T-helper 2 cell treated with Interferon-gamma antibody and Interleukin-4, amounts not matched to agents 5 μg/mL and 100 μg/mL, for 36 hours (primary cell): ENCODE measurements at regions not wholly inside any gene's neighbourhood (a gene's known extent, or its start where the extent isn't known, plus 50 kb on each side); places are given as distances from the start of the nearest gene placed in this dataset.
"Not testable (repeated sequence)": the region's sequence is repeated elsewhere in the genome, so short reads cannot be mapped to it uniquely, and the experiment has no call there.

ENCODE experiments used
- DNase-seq: peaks from one replicate; pipeline ENCODE4 v3.0.0; 2021; ENCODE audit warnings: low spot score
- H3K27ac Mint-ChIP-seq: one replicate; pipeline ENCODE4 v1.8.0; 2021; ENCODE audit warnings: mild to moderate bottlenecking, mixed read lengths
- H3K27me3 Mint-ChIP-seq: one replicate; pipeline ENCODE4 v1.8.0; 2021; ENCODE audit warnings: low read depth, mixed read lengths
- H3K36me3 Mint-ChIP-seq: one replicate; pipeline ENCODE4 v1.8.0; 2021; ENCODE audit warnings: low read depth, mixed read lengths
- H3K4me1 Mint-ChIP-seq: one replicate; pipeline ENCODE4 v1.8.0; 2021; ENCODE audit warnings: low read depth, mixed read lengths
- H3K4me3 Mint-ChIP-seq: one replicate; pipeline ENCODE4 v1.8.0; 2022; ENCODE audit warnings: mild to moderate bottlenecking, moderate library complexity, mixed read lengths
- H3K9me3 Mint-ChIP-seq: one replicate; pipeline ENCODE4 v1.8.0; 2021; ENCODE audit warnings: mixed read lengths

GRCh38 chr2:13531735-13532410, 815.1 kb downstream of the TRIB2 start:
- H3K9me3 Mint-ChIP-seq: peaks cover 13% of the 10 kb centered on the region
- not testable (repeated sequence) for H3K27ac Mint-ChIP-seq, H3K4me1 Mint-ChIP-seq, H3K4me3 Mint-ChIP-seq, H3K27me3 Mint-ChIP-seq, H3K36me3 Mint-ChIP-seq, DNase-seq

DNA sequence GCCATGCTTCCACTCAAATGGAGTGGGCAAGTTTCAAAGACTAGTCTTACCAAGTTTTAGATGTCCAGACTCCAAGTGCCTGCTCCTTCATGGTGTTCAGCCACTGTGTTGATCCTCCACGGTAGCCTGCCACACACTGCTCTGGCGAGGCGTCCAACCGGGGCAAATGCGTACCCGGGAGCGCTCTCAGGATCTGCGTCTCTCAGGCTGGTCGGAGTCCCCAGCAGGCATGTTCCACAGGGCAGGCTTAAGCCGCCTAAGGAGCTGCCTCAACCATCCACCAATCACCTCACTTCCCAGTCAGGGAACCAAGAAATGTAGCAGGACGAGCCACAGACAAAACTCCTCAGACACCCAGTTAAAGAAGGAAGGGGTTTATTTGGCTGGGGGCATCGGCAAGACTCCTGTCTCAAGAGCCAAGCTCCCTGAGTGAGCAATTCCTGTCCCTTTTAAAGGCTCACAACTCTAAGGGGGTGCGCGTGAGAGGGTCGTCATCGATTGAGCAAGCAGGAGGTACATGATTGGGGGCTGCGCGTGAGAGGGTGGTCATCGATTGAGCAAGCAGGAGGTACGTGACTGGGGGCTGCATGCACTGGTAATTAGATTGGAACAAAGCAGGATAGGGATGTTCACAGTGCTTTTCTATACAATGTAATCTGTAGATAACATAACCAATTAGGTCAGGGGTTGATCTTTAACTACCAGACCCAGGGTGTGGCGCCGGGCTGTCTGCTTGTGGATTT, 816.2 kb downstream of the TRIB2 start:
- H3K27me3 Mint-ChIP-seq, H3K9me3 Mint-ChIP-seq, H3K4me1 Mint-ChIP-seq, H3K27ac Mint-ChIP-seq, H3K36me3 Mint-ChIP-seq, H3K4me3 Mint-ChIP-seq, DNase-seq: not testable (repeated sequence)

- H3K4me3 Mint-ChIP-seq: no peak overlapping the region
- H3K36me3 Mint-ChIP-seq: no peaks in the 10 kb centered on the region
- no peak for DNase-seq
- H3K9me3 Mint-ChIP-seq: peaks cover 7% of the 10 kb centered on the region
- H3K4me1 Mint-ChIP-seq: no peaks in the 10 kb centered on the region
- no peaks in the 10 kb centered on the region for H3K27me3 Mint-ChIP-seq
- H3K27ac Mint-ChIP-seq: no peak overlapping the region
Measured at GRCh38 chr2:13533524-13533922, 816.8 kb downstream of the TRIB2 start.

DNA sequence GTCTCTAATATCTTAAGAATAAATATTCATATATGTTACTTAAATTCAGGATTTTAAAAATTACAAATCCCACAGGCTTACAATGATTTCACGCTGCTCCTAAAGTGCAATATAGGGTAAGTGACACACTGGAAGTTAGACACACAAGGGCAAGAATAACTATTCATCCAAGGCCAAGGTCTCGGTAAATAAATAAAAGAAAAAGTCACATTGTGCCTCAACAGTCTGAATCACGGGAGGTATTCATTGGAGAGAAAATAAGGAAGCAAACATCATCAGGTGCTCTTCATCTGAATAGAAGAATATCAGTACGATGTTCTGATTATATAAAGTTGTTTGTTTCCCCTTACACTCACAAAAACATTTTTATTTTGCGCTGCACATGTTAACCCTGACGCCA, 820.2 kb downstream of the TRIB2 start:
- Mint-ChIP-seq H3K4me3 (no peak overlapping the region), H3K27ac (no peak overlapping the region), H3K4me1 (no peaks in the 10 kb centered on the region), H3K27me3 (no peaks in the 10 kb centered on the region), H3K36me3 (no peaks in the 10 kb centered on the region), H3K9me3 (peaks cover 5% of the 10 kb centered on the region)
- no peak for DNase-seq

- H3K27me3 Mint-ChIP-seq: no peaks in the 10 kb centered on the region
- H3K9me3 Mint-ChIP-seq: no peaks in the 10 kb centered on the region
- no peaks in the 10 kb centered on the region for H3K36me3 Mint-ChIP-seq
- no peak overlapping the region for H3K4me3 Mint-ChIP-seq
- H3K27ac Mint-ChIP-seq: no peak overlapping the region
- H3K4me1 Mint-ChIP-seq: no peaks in the 10 kb centered on the region
- DNase-seq: no peak
Measured at GRCh38 chr2:13537771-13538349, 821.1 kb downstream of the TRIB2 start.

- Mint-ChIP-seq H3K4me1 (no peaks in the 10 kb centered on the region), H3K27ac (no peak overlapping the region), H3K9me3 (no peaks in the 10 kb centered on the region), H3K4me3 (no peak overlapping the region), H3K36me3 (no peaks in the 10 kb centered on the region), H3K27me3 (no peaks in the 10 kb centered on the region)
- DNase-seq: no peak
Measured at GRCh38 chr2:13539296-13539695, 822.6 kb downstream of the TRIB2 start.

GRCh38 chr2:13542061-13542460, 825.3 kb downstream of the TRIB2 start:
- DNase-seq: no peak
- Mint-ChIP-seq H3K4me3 (no peak overlapping the region), H3K27me3 (no peaks in the 10 kb centered on the region), H3K36me3 (no peaks in the 10 kb centered on the region), H3K4me1 (no peaks in the 10 kb centered on the region), H3K9me3 (no peaks in the 10 kb centered on the region), H3K27ac (no peak overlapping the region)

DNA sequence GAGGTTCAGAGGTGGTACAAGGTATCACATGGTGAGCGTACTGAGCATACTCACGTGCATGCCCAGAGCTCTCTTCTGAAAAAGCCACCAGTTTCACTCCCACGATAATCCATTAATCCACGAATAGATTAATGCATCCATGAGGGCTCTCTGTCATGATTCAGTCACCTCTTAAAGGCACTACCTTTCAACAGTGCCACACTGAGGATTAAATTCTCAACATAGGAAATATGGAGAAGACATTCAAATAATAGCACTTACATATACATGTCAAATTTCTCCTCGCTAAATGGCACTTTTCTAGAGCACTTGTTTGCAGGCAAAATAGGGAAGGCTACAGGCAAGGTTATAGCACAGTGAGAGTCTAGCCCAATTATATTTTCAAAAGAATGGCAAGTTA, 825.9 kb downstream of the TRIB2 start:
- no peak overlapping the region for H3K27ac Mint-ChIP-seq
- DNase-seq: no peak
- H3K9me3 Mint-ChIP-seq: no peaks in the 10 kb centered on the region
- no peak overlapping the region for H3K4me3 Mint-ChIP-seq
- H3K36me3 Mint-ChIP-seq: no peaks in the 10 kb centered on the region
- no peaks in the 10 kb centered on the region for H3K4me1 Mint-ChIP-seq
- H3K27me3 Mint-ChIP-seq: no peaks in the 10 kb centered on the region

GRCh38 chr2:13543550-13543949, 826.8 kb downstream of the TRIB2 start:
- Mint-ChIP-seq H3K4me1 (no peaks in the 10 kb centered on the region), H3K9me3 (no peaks in the 10 kb centered on the region), H3K27ac (no peak overlapping the region), H3K27me3 (no peaks in the 10 kb centered on the region), H3K36me3 (no peaks in the 10 kb centered on the region), H3K4me3 (no peak overlapping the region)
- DNase-seq: no peak

- Mint-ChIP-seq H3K27ac (no peak overlapping the region), H3K36me3 (no peaks in the 10 kb centered on the region), H3K9me3 (no peaks in the 10 kb centered on the region), H3K4me3 (no peak overlapping the region), H3K27me3 (no peaks in the 10 kb centered on the region), H3K4me1 (no peaks in the 10 kb centered on the region)
- no peak for DNase-seq
Measured at GRCh38 chr2:13545320-13545719, 828.6 kb downstream of the TRIB2 start.

DNA sequence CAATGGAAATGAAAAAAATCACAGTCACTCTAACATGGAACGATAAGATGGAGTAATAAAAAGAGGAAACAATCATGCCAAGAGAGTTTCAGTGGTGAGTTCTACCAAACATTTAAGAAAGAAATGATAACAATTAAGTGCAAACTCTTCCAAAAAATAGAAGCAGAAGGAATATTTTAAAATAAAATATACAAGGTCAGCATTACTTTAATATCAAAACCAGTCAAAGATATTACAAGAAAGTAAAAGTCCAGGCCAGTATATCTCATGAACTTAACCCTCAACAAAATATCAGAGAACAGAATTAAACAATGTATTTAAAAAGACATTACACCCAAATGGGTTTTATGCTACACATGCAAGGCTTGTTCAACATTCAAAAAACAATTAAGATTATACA, 829.4 kb downstream of the TRIB2 start:
- Mint-ChIP-seq H3K36me3 (no peaks in the 10 kb centered on the region), H3K4me1 (no peaks in the 10 kb centered on the region), H3K27ac (no peak overlapping the region), H3K4me3 (no peak overlapping the region), H3K9me3 (no peaks in the 10 kb centered on the region), H3K27me3 (no peaks in the 10 kb centered on the region)
- no peak for DNase-seq

DNA sequence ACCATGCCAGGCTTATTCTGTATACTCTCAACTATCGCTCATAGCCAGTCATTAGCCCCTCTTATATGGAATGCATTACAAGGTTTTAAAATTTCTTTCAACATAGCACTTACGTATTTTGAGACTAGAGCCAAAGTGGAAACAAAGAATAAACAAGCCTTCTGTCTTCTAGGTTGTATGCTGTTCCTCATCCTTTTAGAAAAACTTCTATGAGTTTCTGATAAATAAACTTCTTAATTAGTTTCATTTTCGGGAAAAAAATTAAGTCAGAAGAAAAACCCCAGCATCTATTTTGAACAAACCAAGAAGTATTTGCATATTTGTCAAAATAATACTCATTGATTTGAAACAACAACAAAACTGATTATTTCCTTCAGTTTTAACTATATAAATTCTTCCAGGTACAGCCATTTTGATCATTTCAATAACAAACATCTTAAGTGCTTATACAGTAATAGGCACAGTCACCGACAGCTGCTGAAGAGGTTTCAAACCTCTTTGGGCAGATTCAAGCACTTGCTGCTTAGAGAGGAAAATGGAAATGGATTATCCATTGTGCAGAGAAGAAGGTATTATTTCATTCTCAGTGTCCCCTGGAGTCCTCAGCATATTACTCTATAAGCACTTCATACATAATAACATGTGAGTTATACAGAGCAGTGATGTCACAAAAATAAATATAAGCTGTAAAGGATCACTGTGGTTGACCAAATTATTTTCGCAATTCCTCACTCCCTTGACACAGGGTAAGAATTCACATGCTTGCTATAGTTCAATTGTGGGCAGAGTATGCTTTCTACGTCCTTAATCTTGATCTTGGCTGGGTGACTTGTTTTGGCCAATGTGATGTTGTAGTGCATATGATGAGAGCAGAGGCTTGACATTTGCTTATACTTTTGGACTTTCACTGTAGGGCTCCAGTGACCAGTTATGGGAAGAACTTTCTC, 833.8 kb downstream of the TRIB2 start:
- DNase-seq: no peak
- Mint-ChIP-seq H3K4me3 (no peak overlapping the region), H3K36me3 (no peaks in the 10 kb centered on the region), H3K27me3 (no peaks in the 10 kb centered on the region), H3K27ac (no peak overlapping the region), H3K9me3 (peaks cover 5% of the 10 kb centered on the region), H3K4me1 (no peaks in the 10 kb centered on the region)

DNA sequence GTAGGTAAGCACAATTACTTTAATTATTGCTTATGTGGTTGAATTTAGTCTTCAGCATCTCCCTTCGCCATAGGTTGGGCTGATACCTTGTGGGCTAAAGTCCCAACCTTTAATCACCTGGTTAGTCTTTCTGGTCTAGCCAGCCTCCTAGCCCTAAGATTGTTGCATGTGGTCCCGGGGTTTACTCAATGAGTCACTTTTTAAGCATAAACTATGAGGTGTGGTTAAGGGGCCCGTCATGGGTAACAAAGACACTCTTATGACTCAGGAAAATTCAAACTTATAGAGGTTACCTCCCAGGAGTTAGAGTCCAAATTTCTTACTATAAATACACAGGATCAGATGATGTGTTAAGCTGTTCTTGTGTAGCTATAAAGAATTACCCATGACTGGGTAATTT, 841.6 kb downstream of the TRIB2 start:
- no peaks in the 10 kb centered on the region for H3K4me1 Mint-ChIP-seq
- no peak for DNase-seq
- no peaks in the 10 kb centered on the region for H3K27me3 Mint-ChIP-seq
- H3K27ac Mint-ChIP-seq: no peak overlapping the region
- peaks cover 5% of the 10 kb centered on the region for H3K9me3 Mint-ChIP-seq
- no peak overlapping the region for H3K4me3 Mint-ChIP-seq
- no peaks in the 10 kb centered on the region for H3K36me3 Mint-ChIP-seq

DNA sequence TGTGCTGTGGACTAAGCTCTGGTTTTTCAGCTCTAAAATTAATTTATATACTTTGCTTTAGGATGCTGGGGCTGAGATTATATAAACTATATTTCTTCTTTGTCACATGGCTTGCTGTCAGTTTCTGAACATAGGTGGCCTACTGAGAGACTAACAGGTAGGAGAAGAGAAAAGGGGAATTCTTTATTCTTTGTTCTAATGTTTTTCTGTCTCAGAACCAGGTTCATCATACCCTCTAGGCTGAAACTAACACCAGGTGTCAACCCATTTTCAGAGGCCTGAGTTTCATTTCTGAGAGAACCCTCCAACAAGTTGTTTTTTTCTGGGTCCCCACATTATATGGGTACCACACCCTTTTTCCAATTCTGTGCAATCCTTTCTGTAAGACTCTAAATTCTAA, 843.6 kb downstream of the TRIB2 start:
- H3K4me3 Mint-ChIP-seq: no peak overlapping the region
- no peaks in the 10 kb centered on the region for H3K36me3 Mint-ChIP-seq
- H3K9me3 Mint-ChIP-seq: peaks cover under 1% of the 10 kb centered on the region
- no peak for DNase-seq
- no peaks in the 10 kb centered on the region for H3K27me3 Mint-ChIP-seq
- no peaks in the 10 kb centered on the region for H3K4me1 Mint-ChIP-seq
- H3K27ac Mint-ChIP-seq: no peak overlapping the region
